Islet of Langerhans (tissue), 1 donor: ENCODE measurements at regions not wholly inside any gene's neighbourhood (a gene's known extent, or its start where the extent isn't known, plus 50 kb on each side); places are given as distances from the start of the nearest gene placed in this dataset.
"Not testable (repeated sequence)": the region's sequence is repeated elsewhere in the genome, so short reads cannot be mapped to it uniquely, and the experiment has no call there.

Experiments
- FAIRE-seq: peaks from one replicate; lab custom pipeline; 2011; peaks lifted over from hg19 to GRCh38; lab: Jason Lieb, UNC

DNA sequence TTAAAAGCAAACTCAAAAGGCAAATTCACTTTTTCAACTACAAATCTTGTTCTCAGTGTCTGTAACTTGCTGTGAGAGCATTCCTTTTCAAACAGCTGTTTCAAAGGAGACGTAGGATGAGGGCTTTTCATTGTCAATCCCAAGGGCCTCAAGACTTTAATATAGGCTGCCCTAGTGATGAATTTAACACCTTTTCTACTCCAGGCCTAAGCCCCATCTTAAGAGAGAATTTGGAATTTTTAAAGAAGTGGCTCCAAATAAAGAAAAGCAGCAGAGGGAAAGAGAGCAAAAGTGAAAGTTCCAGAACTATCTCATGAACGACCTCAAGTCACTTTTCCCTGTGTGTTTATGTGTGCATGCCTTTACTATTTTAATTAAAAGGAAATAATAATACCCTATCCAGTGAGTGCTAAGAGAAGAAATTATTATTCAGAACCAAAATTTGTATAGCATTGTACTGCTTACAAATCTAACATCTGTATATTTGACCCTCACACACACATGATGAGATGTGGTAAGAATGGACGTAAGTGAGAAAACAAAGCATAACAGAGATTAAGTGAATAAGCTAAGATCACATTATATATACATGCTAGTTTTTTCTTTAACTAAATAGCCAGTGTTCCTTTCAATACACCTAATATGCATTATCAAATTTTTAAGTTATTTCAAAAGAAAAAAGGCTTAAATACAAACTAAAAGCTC lies 196.4 kb downstream of the VGLL3 start:
- FAIRE-seq, result no peak

DNA sequence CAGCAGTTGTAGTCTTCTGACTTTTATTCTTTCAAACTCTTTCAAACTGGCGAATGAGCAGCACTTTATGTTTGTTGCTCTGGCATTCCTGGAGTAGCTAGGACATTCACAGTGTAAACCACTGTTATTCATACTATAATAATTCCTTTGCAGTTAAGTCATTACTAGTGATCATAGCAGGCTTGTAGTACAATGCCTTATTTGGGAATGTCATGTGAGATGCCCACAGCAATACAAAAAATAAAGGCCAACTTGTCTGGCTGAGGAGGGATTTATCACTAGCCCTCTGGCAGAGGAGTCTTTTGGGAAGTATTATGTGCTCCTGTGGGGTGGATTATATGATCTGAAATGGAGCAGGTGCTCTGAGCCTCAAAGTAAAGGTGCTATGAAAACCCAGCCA lies 197.2 kb downstream of the VGLL3 start:
- FAIRE-seq, result no peak

DNA sequence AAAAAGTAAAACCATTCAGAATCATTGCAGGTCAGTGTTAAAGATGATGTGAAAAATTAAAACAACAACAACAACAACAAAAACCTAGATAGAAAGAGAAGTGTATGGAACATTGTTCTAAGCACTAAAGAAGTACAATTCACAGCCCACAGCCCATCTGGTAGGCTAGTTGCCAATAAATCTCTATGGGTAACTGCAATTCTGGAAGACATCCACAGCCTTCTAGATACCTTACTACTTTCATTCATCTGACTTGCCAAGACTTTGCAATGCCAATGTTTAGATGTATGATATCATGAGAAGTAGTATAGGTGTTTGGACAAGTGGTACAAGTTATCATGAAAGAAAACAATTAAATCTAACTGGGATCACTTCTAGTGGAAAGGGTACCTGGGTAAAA lies 198.6 kb downstream of the VGLL3 start:
- FAIRE-seq, result no peak

DNA sequence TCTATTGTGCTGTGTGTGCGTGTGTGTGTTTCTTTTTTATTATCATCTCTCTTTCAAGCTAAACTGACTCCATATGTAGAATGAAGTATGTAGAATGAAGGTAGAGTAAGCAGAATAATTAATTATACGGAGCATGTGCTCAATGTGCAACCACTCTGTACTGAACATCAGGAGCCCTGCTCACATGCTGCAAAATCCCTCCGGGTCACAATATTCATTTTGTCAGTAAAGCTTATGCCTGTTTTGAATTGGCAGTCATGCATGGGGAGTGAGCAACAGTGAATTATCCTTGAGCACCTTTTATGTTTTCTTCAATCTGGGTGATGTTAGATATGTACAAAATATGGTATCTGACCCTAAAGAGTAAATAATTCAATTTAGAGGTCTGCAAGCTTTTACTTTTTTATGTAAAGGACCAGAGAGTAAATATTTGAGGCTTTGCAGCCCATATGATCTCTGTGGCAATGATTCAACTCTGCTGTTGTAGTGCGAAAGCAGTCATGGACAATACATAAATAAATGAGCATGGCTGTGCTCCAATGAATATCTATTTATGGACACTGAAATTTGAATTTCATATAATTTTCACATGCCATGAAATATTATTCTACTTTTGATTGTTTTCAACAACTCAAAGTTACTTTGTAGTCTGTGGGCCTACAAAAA lies 199.9 kb downstream of the VGLL3 start:
- no peak for FAIRE-seq

DNA sequence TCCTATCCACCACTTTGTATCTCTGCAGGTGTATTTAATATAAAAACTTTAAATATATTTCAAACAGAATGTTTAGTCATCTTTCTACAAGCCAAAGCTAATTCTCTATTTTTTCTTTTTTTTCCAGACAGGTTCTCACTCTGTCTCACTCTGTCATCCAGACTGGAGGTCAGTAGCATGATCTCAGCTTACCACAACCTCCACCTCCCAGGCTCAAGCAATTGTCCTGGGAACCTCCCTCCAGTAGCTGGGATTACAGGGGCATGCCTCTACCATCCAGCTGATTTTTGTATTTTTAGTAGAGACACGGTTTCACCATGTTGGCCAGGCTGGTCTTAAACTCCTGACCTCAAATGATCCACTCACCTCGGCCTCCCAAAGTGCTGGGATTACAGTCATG lies 202.6 kb downstream of the VGLL3 start:
- FAIRE-seq, result no peak

DNA sequence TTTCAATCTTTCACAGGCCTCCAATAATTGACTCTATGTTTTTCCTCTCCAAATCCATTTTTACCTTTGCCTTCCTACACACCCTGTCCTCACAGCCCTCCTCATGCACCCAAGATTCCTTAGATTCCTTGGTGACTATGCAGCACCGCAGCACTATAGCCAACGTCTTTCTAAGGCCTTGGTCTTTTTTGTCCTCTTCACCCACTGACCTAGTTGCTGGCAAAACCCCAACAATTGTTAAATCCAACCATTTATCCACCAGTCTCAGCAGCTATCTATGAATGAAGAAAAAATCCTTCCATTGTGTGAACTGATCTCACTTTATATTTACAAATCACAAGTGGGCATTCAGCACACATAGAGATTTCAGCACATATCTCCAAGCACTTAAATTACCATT lies 203.9 kb downstream of the VGLL3 start:
- FAIRE-seq, result no peak

DNA sequence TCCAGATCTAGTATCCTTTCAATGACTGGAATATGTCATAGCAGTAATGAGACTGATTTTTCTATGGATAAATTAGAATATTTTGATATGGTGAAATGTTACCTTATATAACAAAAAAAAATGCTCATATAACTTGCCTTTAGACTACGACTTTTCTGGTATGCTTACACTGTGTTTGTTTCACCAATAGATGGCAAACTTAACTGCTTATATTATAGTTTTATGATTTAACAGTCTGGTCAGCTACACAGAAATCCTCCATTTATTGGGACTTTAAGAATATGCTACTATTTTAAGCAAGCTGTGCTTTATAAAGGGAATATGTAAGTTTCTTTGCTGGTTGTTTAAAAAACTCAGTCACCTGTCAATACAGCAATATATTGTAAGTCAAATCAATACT lies 205.6 kb downstream of the VGLL3 start:
- FAIRE-seq, result no peak

DNA sequence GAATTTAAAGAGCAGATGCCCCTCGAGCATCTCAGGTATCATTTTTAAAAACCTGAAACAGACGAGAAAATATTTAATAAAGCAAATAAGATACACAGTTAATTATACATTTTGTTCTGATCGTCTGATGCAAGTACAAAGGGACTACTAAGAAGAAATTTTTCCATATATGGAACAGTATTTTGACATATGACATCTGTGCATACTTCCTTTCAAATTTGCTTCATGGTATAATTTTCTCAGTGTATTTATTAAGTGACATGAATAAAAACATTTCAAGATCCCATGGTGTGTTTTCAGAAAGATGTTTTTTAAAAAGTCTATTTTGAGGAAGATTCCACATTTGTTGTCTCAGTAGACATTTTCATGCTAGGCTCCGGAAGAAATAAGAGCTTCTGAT lies 208.1 kb downstream of the VGLL3 start:
- no peak for FAIRE-seq

DNA sequence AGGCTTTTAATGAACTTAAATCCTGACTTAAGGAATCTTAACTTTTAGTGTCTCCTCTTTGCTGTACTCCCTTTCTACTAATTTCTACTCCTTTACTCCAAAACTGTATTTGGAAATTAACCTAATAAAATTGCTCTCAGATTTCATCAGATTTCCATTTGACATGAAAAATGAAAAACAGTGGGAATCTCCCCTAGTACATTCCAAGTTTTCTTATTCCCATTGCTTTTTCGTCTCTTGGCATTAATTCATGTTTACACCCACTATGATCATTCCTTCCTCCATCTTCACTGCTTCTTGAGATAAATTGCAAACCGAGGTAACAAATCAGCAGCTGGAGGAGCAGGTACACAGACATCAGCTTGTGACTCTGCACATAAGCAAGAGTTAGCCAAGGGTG lies 208.7 kb downstream of the VGLL3 start:
- no peak for FAIRE-seq

DNA sequence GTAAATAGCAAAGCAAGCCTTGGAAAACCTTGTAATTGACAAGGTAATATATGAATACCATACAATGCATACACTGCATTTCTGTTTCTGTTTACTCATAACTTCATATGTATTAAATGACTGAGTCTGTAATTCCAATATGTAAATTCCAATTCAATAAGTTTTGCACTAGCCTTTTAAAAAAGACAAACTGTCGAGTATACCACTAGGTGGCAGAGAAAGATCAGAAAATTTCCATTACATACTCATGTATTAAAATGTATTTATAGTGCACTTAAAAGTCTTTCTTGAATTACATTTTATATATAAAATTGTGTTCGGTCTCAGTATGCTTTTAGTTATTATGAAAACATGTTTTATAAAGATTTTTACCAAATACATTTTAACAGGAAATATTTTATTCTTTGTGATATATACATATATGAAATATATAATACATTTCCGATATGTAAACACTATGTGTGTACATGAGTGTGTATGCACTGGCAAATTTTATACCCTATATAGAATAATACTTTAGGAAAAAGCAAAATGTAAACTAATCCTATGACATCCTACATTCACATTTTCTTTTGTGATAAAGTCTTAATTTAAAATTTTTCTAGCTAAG lies 216.8 kb downstream of the VGLL3 start:
- FAIRE-seq, result peak; percentile 99

DNA sequence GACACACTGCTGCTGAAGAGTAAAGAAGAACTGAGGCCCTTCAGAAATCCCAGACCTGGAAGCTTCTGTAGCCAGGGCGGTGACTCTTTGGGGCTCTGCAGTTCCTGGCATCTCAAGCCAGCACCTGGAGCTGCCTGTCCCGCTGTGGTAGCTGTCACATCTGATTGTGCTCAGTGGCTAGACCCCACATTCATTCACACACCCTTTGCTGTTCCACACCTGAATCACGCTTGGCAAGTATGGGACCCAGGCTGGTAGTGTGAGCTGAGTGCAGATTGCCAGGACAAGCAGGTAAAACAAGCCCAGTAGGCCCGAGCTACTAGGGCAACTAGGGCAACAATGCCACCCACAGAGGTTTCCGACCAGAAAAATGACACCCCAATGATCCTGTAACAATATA lies 218.2 kb downstream of the VGLL3 start:
- FAIRE-seq, result no peak

DNA sequence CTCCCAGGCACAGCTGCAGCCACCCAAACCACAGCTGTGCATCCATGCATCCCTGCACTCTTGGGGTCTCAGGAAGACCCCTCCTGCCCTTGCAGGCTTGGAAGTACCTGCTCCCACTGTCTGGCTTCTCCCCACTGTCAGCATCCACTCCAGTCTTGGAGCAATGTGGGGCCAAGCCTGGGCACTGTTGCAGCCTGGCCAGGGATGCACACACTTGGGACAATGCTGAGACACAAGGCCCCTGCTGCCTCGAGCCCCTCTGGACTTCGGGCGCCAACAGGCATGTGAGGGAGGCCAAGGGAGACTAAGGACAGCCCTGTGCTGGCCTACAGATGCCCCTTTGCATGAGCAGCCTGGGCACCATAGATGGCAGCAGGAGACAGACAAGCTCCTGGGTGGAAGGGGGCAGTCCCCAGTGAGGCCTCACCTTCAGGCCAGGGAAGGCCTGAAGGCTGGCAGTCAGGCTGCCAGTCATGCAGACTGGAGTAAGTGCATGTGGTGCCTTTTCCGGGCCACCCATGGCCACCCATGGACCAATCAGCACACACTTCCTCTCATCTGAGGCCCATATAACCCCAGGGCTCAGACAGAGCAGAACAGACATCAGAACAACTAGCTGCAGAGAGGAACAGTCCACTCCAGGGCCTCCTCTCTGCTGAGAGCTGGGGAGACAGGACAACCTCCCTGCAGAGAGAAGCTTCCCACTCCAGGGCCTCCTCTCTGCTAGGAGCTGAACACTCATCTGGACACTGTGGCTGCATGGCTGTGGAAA lies 219.0 kb downstream of the VGLL3 start:
- no peak for FAIRE-seq

DNA sequence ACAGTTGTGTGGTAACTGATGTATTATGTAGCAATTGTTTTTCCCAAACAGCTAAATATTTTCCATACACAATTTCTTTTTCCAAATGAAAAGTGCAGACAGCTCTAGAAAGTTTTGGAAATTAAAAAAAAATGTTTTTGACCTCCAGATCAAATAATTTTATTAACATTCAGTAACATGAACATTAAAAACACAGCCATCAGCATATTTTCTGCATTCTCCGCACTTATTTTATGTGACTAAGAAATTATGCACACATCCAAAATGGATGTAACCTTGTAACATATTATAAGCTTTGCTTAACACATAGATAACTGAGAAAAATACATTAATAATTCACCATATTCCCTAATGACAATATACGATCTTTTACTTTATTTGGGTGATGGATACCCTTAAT lies 224.6 kb downstream of the VGLL3 start:
- FAIRE-seq, result no peak

DNA sequence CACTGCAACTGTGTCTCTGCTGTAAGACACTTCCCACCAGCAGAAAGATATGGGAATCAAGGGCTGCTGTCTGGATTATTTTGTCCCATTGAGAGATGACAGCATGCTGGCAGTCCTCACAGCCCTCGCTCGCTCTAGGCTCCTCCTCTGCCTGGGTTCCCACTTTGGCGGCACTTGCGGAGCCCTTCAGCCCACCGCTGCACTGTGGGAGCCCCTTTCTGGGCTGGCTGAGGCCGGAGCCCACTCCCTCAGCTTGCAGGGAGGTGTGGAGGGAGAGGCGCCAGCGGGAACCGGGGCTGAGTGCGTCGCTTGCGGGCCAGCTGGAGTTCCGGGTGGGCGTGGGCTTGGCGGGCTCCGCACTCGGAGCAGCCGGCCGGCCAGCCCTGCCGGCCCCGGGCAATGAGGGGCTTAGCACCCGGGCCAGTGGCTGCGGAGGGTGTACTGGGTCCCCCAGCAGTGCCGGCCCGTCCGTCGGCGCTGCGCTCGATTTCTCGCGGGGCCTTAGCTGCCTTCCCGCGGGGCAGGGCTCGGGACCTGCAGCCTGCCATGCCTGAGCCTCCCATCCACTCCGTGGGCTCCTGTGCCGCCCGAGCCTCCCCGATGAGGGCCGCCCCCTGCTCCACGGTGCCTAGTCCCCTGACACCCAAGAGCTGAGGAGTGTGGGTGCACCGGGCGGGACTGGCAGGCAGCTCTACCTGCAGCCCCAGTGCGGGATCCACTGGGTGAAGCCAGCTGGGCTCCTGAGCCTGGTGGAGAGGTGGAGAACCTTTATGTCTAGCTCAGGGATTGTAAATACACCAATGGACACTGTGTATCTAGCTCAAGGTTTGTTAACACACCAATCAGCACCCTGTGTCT lies 233.4 kb downstream of the VGLL3 start:
- not testable (repeated sequence) for FAIRE-seq

DNA sequence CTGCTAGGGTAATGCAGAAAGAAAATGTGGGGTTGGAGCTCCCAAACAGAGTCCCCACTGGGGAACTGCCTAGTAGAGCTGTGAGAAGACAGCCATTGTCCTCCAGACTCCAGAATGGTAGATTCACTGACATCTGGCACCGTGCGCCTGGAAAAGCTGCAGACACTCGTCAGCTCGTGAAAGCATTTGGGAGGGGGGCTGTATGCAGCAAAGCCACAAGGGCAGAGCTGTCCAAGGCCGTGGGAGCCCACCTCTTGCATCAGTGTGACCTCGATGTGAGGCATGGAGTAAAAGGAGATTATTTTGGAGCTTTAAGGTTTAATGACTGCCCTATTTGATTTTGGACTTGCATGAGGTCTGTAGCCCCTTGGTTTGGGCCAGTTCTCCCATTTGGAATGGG lies 242.9 kb downstream of the VGLL3 start:
- FAIRE-seq, result no peak

DNA sequence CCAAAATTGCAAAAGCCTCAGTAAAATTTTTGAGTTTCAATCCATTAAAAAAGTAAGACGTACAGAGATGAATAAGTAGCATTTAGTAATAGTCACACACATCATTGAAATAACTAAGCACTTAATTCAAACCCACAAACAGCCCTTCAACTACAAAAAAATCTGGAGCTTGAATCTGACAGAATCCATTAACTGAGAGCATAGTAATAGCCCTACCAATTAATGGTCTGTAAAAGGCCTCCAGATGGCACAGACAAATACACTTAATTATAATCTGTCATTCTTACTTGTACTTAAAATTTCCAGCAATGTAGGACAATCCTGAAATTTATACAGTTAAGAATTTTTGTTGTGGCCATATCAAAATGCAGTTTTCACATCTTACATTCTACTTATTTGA lies 246.9 kb downstream of the VGLL3 start:
- peak; percentile 80 for FAIRE-seq

DNA sequence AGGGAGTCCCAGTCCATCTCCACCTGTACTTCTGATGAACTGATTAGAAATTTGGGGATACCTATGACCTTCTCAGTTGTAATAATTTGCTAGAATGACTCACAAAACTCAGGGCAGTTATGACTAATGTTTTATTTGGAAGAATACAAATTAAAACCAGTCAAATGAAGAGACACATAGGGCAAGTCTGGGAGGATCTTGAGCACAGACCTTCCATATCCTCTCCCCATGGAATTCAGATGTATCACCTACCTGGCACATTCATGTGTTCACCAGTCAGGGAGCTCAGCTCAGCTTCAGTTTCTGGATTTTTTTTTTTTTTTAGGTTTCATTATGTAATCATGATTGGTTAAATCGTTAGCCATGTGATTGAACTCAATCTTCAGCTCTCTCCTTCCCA lies 247.7 kb downstream of the VGLL3 start:
- FAIRE-seq, result no peak

DNA sequence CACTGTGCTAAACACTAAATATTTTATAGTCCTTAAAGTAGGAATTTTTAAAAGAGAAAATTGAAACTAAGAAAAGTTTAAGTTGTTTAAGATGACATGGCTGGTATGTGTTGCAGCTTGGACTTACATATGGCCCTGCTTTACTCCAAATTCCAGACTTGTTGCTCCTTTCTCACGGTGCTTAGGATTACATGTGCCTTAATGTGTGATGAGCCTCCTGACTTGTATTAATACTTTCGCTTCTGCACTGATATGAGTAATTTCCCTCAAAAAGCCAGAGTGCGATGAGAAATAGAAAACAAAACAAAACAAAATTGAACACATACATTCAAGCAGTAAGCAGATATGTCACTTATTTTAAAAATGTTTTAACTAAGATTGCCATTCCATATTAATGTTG lies 250.2 kb downstream of the VGLL3 start:
- no peak for FAIRE-seq

DNA sequence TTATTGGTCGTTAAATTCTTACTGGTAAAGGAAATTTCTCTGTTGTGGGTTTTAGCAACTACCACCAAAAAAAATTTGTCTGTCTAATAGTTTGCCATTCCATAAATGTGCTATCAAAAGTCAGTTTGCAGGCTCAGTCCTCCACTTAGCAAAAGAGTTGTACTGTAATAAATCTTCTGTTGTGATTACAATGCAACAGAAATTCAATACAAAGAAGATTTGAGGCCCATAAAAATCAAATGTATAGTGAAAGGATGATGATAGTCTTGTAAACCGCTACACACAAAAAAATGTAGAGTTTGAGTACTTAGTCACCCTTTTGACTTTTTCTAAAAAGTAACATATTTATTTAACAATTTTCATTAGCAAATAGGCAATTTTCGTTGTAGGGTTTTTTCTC lies 251.7 kb downstream of the VGLL3 start:
- no peak for FAIRE-seq

DNA sequence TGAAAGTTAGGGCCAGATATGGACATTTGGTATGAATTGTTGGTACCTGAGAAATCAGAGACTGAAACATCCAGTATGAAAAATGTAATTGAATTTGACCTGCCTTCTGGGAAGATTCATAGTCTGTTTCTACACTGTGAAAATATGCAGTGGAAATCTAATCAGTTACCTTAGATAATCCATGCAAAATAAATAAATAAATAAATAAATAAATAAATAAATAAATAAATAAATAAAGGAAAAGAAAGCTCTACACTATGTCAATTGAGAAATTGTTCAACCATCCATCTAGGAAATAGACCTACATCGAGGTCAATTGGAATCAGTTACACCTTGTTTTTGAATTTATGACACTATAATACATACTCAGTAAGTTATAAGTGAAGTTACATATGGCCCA lies 252.3 kb downstream of the VGLL3 start:
- FAIRE-seq, result no peak

DNA sequence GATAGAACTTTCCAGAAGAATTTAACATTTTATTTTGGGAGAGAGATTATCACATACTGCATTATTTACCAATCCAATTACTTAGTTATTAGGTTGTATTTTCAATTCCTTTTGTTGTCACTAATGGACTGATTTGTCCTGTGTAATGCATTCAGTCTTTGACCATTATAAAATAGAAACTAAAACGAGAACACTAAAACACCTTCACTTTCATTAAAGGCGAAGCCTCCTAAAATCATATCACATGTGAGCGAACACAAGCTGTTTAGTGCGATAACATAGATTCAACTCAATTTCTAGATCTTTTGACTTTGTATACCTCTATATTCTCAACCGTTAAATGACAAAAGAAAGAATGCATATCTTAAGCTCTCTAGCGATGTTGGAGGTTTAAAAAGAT lies 253.4 kb downstream of the VGLL3 start:
- no peak for FAIRE-seq

DNA sequence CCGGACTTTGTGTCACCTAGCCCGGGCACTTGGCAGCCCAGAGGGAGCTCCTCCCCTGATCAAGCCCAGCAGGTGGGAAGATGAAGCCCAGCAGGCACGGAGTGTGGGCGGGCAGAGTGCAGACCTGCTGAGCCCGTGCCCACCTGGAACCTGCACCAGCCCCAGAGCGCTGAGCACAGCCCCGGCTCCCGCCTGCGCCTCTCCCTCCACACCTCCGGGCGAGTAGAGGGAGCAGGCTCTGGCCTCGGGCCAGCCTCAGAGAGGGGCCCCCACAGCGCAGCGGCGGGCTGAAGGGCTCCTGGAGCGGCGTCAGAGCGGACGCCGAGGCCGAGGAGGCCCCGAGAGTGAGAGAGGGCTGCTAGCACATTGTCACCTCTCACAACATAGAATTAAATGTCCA lies 257.7 kb downstream of the VGLL3 start:
- FAIRE-seq, result no peak
